22Rv1 (cell line): ENCODE measurements at regions not wholly inside any gene's neighbourhood (a gene's known extent, or its start where the extent isn't known, plus 50 kb on each side); places are given as distances from the start of the nearest gene placed in this dataset.

Source experiments
- ZFX ChIP-seq: fragments of 450-650 bp; IDR thresholded peaks from 2 replicates; pipeline ENCODE4 v1.6.1; 2017; ENCODE audit warnings: antibody characterized with exemption, borderline replicate concordance
- TF ChIP-seq, protein P1 (sequence below): fragments of 450-650 bp; IDR thresholded peaks from 2 replicates; pipeline ENCODE4 v1.5.1; 2017; ENCODE audit warnings: mild to moderate bottlenecking

DNA sequence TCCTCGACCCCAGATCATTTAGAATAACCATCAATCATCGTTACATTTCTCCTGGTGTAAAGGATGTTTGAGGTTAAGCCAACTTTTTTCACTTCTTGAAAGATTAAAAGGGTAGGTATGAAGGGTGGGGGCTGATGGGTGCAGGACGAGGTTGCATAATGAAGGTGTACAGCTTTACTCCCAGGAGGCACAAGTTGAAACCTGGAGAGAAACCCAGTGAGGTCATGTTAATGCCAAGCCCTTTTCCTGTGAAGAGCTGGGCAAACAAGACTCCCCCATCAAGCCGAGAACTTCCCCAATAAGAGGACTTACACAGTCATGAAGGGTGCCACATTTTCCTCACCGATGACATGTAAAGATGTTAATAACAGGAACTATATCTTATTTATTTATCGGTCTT is 84.3 kb downstream of the FZD10 start:
- TF ChIP-seq, protein P1, sequence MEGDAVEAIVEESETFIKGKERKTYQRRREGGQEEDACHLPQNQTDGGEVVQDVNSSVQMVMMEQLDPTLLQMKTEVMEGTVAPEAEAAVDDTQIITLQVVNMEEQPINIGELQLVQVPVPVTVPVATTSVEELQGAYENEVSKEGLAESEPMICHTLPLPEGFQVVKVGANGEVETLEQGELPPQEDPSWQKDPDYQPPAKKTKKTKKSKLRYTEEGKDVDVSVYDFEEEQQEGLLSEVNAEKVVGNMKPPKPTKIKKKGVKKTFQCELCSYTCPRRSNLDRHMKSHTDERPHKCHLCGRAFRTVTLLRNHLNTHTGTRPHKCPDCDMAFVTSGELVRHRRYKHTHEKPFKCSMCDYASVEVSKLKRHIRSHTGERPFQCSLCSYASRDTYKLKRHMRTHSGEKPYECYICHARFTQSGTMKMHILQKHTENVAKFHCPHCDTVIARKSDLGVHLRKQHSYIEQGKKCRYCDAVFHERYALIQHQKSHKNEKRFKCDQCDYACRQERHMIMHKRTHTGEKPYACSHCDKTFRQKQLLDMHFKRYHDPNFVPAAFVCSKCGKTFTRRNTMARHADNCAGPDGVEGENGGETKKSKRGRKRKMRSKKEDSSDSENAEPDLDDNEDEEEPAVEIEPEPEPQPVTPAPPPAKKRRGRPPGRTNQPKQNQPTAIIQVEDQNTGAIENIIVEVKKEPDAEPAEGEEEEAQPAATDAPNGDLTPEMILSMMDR, result no peak
- TF ChIP-seq ZFX, result no peak
